Testis (tissue), 2 donors: ENCODE measurements at regions not wholly inside any gene's neighbourhood (a gene's known extent, or its start where the extent isn't known, plus 50 kb on each side); places are given as distances from the start of the nearest gene placed in this dataset.
A peak's percentile ranks its signal among the peaks of the same experiment; 100 is the strongest.

Experiments used
- DNase-seq: peaks from one replicate; pipeline ENCODE4 v3.0.0-alpha.2; 2019
- H3K27ac ChIP-seq, 2 donors: fragments of 200-600 bp; sonication (generic); one replicate each; pipeline ENCODE4 v1.5.1; 2019
- H3K27me3 ChIP-seq: fragments of 200-600 bp; sonication (generic); one replicate; pipeline ENCODE4 v1.5.1; 2019
- H3K36me3 ChIP-seq: fragments of 200-600 bp; sonication (generic); one replicate; pipeline ENCODE4 v1.5.1; 2017; ENCODE audit warnings: low read depth; ENCODE audit errors: missing control alignments
- H3K4me1 ChIP-seq: fragments of 200-600 bp; sonication (generic); one replicate; pipeline ENCODE4 v1.5.1; 2019
- H3K4me3 ChIP-seq, 2 donors: fragments of 200-600 bp; sonication (generic); one replicate each; pipeline ENCODE4 v1.5.1; 2017 to 2019
- H3K9me3 ChIP-seq: fragments of 200-600 bp; sonication (generic); one replicate; pipeline ENCODE4 v1.5.1; 2017
- CTCF ChIP-seq, 3 experiments: fragments of 450-650 bp in 2 of 3; fragments of 200-600 bp in 1 of 3; sonication (generic) in 1 of 3; IDR thresholded peaks; one replicate each; pipeline ENCODE4 v1.5.1; 2016 to 2019; ENCODE audit warnings: antibody characterized with exemption in 3 of 3, mild to moderate bottlenecking in 2 of 3, moderate library complexity in 1 of 3
- POLR2A ChIP-seq: fragments of 450-650 bp; IDR thresholded peaks from one replicate; pipeline ENCODE4 v1.6.1; 2017; ENCODE audit warnings: antibody characterized with exemption, mild to moderate bottlenecking, moderate library complexity
- WGBS, 2 donors: methylation state at CpG; one replicate each; pipeline ENCODE4 v1.1.5; 2018; 5-methylcytosine and 5-hydroxymethylcytosine counted together
- intact Hi-C: fragments of 100-400 bp; cut with DNase I; formaldehyde crosslinking; loops from one replicate; pipeline ENCODE4 v1.15.1; 2023; ENCODE audit warnings: low total_unique reads

- intact Hi-C loops, result no loop called here
- H3K4me3 ChIP-seq, result no peak overlapping the region
- DNase-seq, result peak; percentile 53
- WGBS, 2 donors, result 27 to 54% methylated on average over 23 of the region's 23 CpGs
- H3K9me3 ChIP-seq, result no peaks in the 10 kb centered on the region
- no peaks in the 10 kb centered on the region for H3K27me3 ChIP-seq
- H3K36me3 ChIP-seq, result no peaks in the 10 kb centered on the region
- H3K27ac ChIP-seq, result peak overlapping the region; percentile 69 to 84
- H3K4me1 ChIP-seq, result peaks cover 34% of the 10 kb centered on the region
- TF ChIP-seq CTCF (IDR thresholded peaks at IDR 0.05) (no peak), POLR2A (no peak)
These were observed 125.4 kb upstream of the USP29 start for GRCh38 chr19:56994251-56995017.

GRCh38 chr19:56995303-56995702 is 124.5 kb upstream of the USP29 start:
- TF ChIP-seq POLR2A, result no peak
- no peak for TF ChIP-seq CTCF (IDR thresholded peaks at IDR 0.05)
- H3K9me3 ChIP-seq, result no peaks in the 10 kb centered on the region
- H3K4me3 ChIP-seq, result no peak overlapping the region
- peak; percentile 67 for DNase-seq
- H3K27ac ChIP-seq, result peak overlapping the region; percentile 69 to 84
- intact Hi-C loops, result no loop called here
- no peaks in the 10 kb centered on the region for H3K36me3 ChIP-seq
- WGBS, 2 donors, result 39 to 54% methylated on average over 9 of the region's 9 CpGs
- H3K4me1 ChIP-seq, result peaks cover 34% of the 10 kb centered on the region
- H3K27me3 ChIP-seq, result no peaks in the 10 kb centered on the region

- Histone ChIP-seq H3K4me1 (peaks cover 17% of the 10 kb centered on the region), H3K27ac (peak overlapping the region; percentile 75 to 76), H3K9me3 (no peaks in the 10 kb centered on the region), H3K36me3 (no peaks in the 10 kb centered on the region), H3K27me3 (no peaks in the 10 kb centered on the region), H3K4me3 (no peak overlapping the region)
- TF ChIP-seq CTCF (IDR thresholded peaks at IDR 0.05) (no peak), POLR2A (no peak)
- peak; percentile 80 for DNase-seq
- WGBS, 2 donors, result 23 to 46% methylated on average over 11 to 19 of the region's 19 CpGs
- intact Hi-C loops, result no loop called here
These were observed 117.6 kb upstream of the USP29 start for GRCh38 chr19:57002195-57002601.

GRCh38 chr19:57002710-57003109 is 117.1 kb upstream of the USP29 start:
- intact Hi-C loops, result no loop called here
- H3K27me3 ChIP-seq, result no peaks in the 10 kb centered on the region
- peak; percentile 83 for DNase-seq
- no peak overlapping the region for H3K4me3 ChIP-seq
- TF ChIP-seq POLR2A (no peak), CTCF (IDR thresholded peaks at IDR 0.05) (no peak)
- H3K27ac ChIP-seq, result peak overlapping the region; percentile 75 to 76
- WGBS, 2 donors, result 29 to 32% methylated on average over 15 of the region's 15 CpGs
- peaks cover 17% of the 10 kb centered on the region for H3K4me1 ChIP-seq
- H3K36me3 ChIP-seq, result no peaks in the 10 kb centered on the region
- H3K9me3 ChIP-seq, result no peaks in the 10 kb centered on the region

- intact Hi-C loops, result no loop called here
- no peak overlapping the region for H3K4me3 ChIP-seq
- H3K27ac ChIP-seq, result no peak overlapping the region
- no peak for DNase-seq
- H3K4me1 ChIP-seq, result peaks cover 17% of the 10 kb centered on the region
- no peaks in the 10 kb centered on the region for H3K27me3 ChIP-seq
- WGBS, 2 donors, result 59 to 77% methylated on average over 13 of the region's 13 CpGs
- TF ChIP-seq CTCF (IDR thresholded peaks at IDR 0.05) (no peak), POLR2A (no peak)
- no peaks in the 10 kb centered on the region for H3K36me3 ChIP-seq
- H3K9me3 ChIP-seq, result no peaks in the 10 kb centered on the region
These were observed 115.4 kb upstream of the USP29 start for GRCh38 chr19:57004418-57004817.
